ENCODE measurements at regions not wholly inside any gene's neighbourhood (a gene's known extent, or its start where the extent isn't known, plus 50 kb on each side); places are given as distances from the start of the nearest gene placed in this dataset.

- TF ChIP-seq CTCF (IDR thresholded peaks at IDR 0.05; ENCODE audit: low read length) = peak; percentile 58
- no peak for TF ChIP-seq EZH2 (optimal IDR thresholded peaks at IDR 0.05; ENCODE audit: low read depth, low read length)
- no peak for TF ChIP-seq EZH2phosphoT487 (IDR thresholded peaks at IDR 0.05; ENCODE audit: low read length)
Measured at GRCh38 chr2:192286093-192286701, 91.5 kb upstream of the TMEFF2 start.
